Activated B cell treated with CpG ODN at 0.5 μM for 24 hours (primary cell): ENCODE measurements at regions not wholly inside any gene's neighbourhood (a gene's known extent, or its start where the extent isn't known, plus 50 kb on each side); places are given as distances from the start of the nearest gene placed in this dataset.

Source experiments
- ATAC-seq: fragments of 200-7000 bp; cut with Tn5 transposase; one replicate; pipeline ENCODE4 v1.10.0; 2021; ENCODE audit warnings: low read depth, mild to moderate bottlenecking, moderate library complexity
- CTCF ChIA-PET: fragments of 350-600 bp; sonication (Branson Sonifier 250); formaldehyde crosslinking; loops from one replicate; lab custom pipeline; 2021; ENCODE audit warnings: antibody characterized with exemption; lab: Charles Lee
- POLR2A ChIA-PET: fragments of 350-600 bp; sonication (Branson Sonifier 250); formaldehyde crosslinking; loops from one replicate; lab custom pipeline; 2021; ENCODE audit warnings: antibody characterized with exemption; lab: Charles Lee
- DNase-seq: peaks from one replicate; pipeline ENCODE4 v3.0.0; 2022
- H3K27ac Mint-ChIP-seq: one replicate; pipeline ENCODE4 v1.8.0; 2020; ENCODE audit warnings: mixed read lengths
- H3K27me3 Mint-ChIP-seq: one replicate; pipeline ENCODE4 v1.8.0; 2021; ENCODE audit warnings: mixed read lengths
- H3K36me3 Mint-ChIP-seq: one replicate; pipeline ENCODE4 v1.8.0; 2021; ENCODE audit warnings: low read depth, mixed read lengths
- H3K4me1 Mint-ChIP-seq: one replicate; pipeline ENCODE4 v1.8.0; 2021; ENCODE audit warnings: mixed read lengths
- H3K4me3 Mint-ChIP-seq: one replicate; pipeline ENCODE4 v1.8.0; 2020; ENCODE audit warnings: mild to moderate bottlenecking, mixed read lengths
- H3K9me3 Mint-ChIP-seq: one replicate; pipeline ENCODE4 v1.8.0; 2020; ENCODE audit warnings: mixed read lengths
- intact Hi-C: fragments of 100-400 bp; cut with micrococcal nuclease; formaldehyde crosslinking; loops from one replicate; pipeline ENCODE4 v1.15.1; 2024
- TF ChIP-seq, protein P1 (sequence below): fragments of 200-600 bp; IDR thresholded peaks from one replicate; pipeline ENCODE4 v1.8.0; 2022; ENCODE audit warnings: antibody characterized with exemption, mild to moderate bottlenecking

DNA sequence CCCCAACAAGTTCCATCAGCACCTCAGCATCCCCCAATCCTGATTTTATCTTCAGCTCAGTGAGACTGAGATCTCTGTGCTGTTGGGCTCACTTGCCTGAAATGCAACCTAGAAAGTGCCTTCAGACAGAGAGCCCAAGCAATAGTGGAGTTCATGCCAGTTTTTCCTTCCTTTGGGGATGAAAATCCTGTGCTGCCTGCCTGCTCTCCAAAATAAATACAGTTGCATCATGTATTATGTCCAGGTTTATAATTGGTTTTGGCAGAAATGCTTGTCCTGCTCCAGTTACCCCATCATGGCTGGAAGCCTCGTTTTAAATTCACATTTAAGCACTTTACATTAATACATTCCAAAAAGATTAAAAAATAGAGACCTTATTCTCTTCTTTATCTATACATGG, 1865.5 kb upstream of the TENM3 start:
- no peaks in the 10 kb centered on the region for H3K27me3 Mint-ChIP-seq
- no peaks in the 10 kb centered on the region for H3K4me1 Mint-ChIP-seq
- TF ChIP-seq, protein P1, sequence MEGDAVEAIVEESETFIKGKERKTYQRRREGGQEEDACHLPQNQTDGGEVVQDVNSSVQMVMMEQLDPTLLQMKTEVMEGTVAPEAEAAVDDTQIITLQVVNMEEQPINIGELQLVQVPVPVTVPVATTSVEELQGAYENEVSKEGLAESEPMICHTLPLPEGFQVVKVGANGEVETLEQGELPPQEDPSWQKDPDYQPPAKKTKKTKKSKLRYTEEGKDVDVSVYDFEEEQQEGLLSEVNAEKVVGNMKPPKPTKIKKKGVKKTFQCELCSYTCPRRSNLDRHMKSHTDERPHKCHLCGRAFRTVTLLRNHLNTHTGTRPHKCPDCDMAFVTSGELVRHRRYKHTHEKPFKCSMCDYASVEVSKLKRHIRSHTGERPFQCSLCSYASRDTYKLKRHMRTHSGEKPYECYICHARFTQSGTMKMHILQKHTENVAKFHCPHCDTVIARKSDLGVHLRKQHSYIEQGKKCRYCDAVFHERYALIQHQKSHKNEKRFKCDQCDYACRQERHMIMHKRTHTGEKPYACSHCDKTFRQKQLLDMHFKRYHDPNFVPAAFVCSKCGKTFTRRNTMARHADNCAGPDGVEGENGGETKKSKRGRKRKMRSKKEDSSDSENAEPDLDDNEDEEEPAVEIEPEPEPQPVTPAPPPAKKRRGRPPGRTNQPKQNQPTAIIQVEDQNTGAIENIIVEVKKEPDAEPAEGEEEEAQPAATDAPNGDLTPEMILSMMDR = no peak
- no peak for DNase-seq
- no peak overlapping the region for H3K27ac Mint-ChIP-seq
- no peaks in the 10 kb centered on the region for H3K9me3 Mint-ChIP-seq
- ChIA-PET POLR2A (no interaction called here), CTCF (no interaction called here)
- intact Hi-C loops = no loop called here
- no peak for ATAC-seq
- no peaks in the 10 kb centered on the region for H3K36me3 Mint-ChIP-seq
- no peak overlapping the region for H3K4me3 Mint-ChIP-seq

DNA sequence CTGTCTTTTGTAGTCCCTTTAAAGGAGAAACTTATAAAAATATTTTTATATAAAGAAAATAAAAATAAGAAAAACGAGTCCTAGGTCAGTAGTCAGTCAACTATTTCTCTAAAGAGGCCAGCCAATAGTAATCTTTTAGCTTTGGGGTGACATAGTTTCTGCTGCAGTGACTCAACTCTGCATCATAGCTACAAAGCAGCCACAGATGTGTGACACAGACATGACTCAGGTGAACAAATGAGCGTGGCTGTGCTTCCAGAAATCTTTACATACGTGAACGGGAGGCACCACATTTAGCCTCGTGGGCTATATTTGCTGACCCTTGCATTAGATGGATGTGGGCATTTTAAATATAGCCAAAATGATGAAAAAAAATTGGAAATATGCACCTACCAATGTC, 1862.5 kb upstream of the TENM3 start:
- Mint-ChIP-seq H3K27me3 (no peaks in the 10 kb centered on the region), H3K4me1 (no peaks in the 10 kb centered on the region), H3K27ac (no peak overlapping the region), H3K9me3 (no peaks in the 10 kb centered on the region), H3K4me3 (no peak overlapping the region), H3K36me3 (no peaks in the 10 kb centered on the region)
- intact Hi-C loops = no loop called here
- TF ChIP-seq, protein P1 = no peak
- ChIA-PET CTCF (no interaction called here), POLR2A (no interaction called here)
- DNase-seq (no peak), ATAC-seq (no peak)

DNA sequence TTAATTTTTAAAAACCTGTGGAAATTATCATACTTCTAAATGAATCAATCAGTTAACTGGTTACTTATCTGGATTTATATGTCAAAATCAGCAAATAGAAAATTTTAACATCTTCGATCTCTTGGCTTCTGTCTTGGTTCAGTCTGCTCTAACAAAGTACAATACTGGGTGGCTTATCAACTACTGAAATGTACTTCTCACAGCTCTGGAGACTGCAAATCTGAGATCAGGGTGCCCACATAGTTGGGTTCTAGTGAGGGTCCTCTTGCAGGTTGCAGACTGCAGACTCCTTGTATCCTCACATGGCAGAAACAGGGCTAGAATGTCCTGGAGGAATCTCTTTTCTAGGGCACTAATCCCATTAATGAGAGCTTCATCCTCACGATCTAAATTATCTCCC, 1851.6 kb upstream of the TENM3 start:
- no peaks in the 10 kb centered on the region for H3K4me1 Mint-ChIP-seq
- intact Hi-C loops = no loop called here
- H3K27me3 Mint-ChIP-seq = no peaks in the 10 kb centered on the region
- TF ChIP-seq, protein P1 = no peak
- no peaks in the 10 kb centered on the region for H3K36me3 Mint-ChIP-seq
- ATAC-seq (no peak), DNase-seq (no peak)
- H3K9me3 Mint-ChIP-seq = peaks cover 2% of the 10 kb centered on the region
- H3K27ac Mint-ChIP-seq = no peak overlapping the region
- no peak overlapping the region for H3K4me3 Mint-ChIP-seq
- CTCF ChIA-PET = no interaction called here
- POLR2A ChIA-PET = no interaction called here

DNA sequence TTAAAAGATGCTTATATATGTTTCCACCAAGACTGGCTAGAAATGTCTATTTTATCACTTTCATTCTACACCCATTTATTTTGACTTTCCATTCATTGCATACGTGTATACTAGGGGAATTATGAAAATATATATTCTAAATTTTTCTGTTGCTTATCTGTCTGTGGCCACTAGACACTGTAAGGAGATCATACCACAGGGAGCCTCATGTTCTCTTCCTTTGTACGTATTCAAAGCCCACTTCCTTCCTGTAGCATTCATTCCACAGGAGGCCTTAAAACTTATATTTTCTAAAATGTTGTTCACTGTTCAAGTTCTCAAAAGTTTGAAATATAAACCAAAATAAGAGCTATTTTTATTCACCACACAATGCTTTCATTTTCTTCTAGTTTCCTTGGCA, 1848.9 kb upstream of the TENM3 start:
- TF ChIP-seq, protein P1 = no peak
- POLR2A ChIA-PET = no interaction called here
- Mint-ChIP-seq H3K27me3 (no peaks in the 10 kb centered on the region), H3K36me3 (no peaks in the 10 kb centered on the region), H3K4me3 (no peak overlapping the region), H3K9me3 (peaks cover 2% of the 10 kb centered on the region), H3K4me1 (no peaks in the 10 kb centered on the region), H3K27ac (no peak overlapping the region)
- CTCF ChIA-PET = no interaction called here
- DNase-seq = no peak
- intact Hi-C loops = no loop called here
- no peak for ATAC-seq

DNA sequence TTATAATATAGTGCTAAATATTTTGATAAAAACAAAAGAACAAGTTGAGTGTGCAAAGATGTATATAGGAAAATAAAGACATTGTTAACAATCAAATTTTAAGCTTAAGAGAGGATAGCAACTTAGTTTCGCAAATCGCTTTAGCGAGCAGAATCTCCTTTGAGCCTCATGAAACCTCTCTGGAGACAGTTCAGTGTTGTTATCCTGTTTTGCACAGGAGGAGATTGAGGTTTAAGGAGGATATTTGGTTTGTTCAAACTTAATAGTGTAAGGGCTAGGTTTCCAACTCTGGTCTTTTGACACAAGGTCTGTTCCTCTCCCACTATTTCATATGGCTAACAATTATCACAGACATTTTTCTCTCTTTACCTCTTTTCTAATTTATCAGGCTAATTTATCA, 1848.5 kb upstream of the TENM3 start:
- Mint-ChIP-seq H3K4me1 (no peaks in the 10 kb centered on the region), H3K36me3 (no peaks in the 10 kb centered on the region), H3K4me3 (no peak overlapping the region), H3K27me3 (no peaks in the 10 kb centered on the region), H3K27ac (no peak overlapping the region), H3K9me3 (peaks cover 2% of the 10 kb centered on the region)
- no peak for ATAC-seq
- CTCF ChIA-PET = no interaction called here
- POLR2A ChIA-PET = no interaction called here
- TF ChIP-seq, protein P1 = no peak
- intact Hi-C loops = no loop called here
- DNase-seq = no peak
